PFSK-1 (cell line): ENCODE measurements at regions not wholly inside any gene's neighbourhood (a gene's known extent, or its start where the extent isn't known, plus 50 kb on each side); places are given as distances from the start of the nearest gene placed in this dataset.

Experiments used
- POLR2AphosphoS5 ChIP-seq: IDR thresholded peaks from 2 replicates; pipeline ENCODE4 v1.6.1; 2012; ENCODE audit warnings: low read depth, mild to moderate bottlenecking, control low read depth, low read length, moderate library complexity
- REST ChIP-seq, 2 experiments: IDR thresholded peaks; 2 replicates each; pipeline versions ENCODE4 v1.6.1 to v1.8.0; 2011 to 2012; ENCODE audit warnings: low read depth in 2 of 2, low read length in 2 of 2, control low read depth in 1 of 2, inconsistent platforms in 1 of 2, mild to moderate bottlenecking in 1 of 2, moderate library complexity in 1 of 2; ENCODE audit not compliant: insufficient read depth in 1 of 2
- SIN3A ChIP-seq: IDR thresholded peaks from 2 replicates; pipeline ENCODE4 v1.6.1; 2012; ENCODE audit warnings: mild to moderate bottlenecking, low read length, moderate library complexity, borderline replicate concordance; ENCODE audit not compliant: insufficient read depth

DNA sequence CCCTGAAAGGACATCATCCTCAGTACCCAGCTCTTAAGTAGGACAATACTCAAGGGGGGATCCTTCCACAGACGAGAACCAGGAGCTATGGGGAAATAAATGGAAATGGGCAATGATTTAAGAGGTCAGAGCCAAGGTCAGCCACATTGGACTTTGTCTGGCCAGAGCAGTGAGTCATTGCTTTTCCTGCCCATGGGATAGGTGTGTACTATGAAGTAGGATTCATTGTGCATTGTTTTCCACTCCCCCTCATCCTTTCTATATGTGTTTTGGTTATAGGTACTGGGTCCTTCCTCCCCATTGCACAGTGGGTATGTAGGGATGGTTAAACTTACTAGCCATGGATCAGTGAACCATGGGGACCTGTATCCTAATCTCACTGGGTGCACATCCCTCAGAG is 328.9 kb upstream of the USP25 start:
- TF ChIP-seq REST (IDR thresholded peaks at IDR 0.05; ENCODE audit: insufficient read depth in 1 of 2, low read depth in 2 of 2, low read length in 2 of 2) (no peak), POLR2AphosphoS5 (no peak), SIN3A (no peak)
